ENCODE measurements at regions not wholly inside any gene's neighbourhood (a gene's known extent, or its start where the extent isn't known, plus 50 kb on each side); places are given as distances from the start of the nearest gene placed in this dataset.

- no peak overlapping the region for H3K4me3 ChIP-seq (ENCODE audit: low read depth, low read length)
- no peaks in the 10 kb centered on the region for H3K36me3 ChIP-seq (ENCODE audit: insufficient read depth, low read length)
- H3K79me2 ChIP-seq (ENCODE audit: control insufficient read depth, insufficient read depth, low read length, unreplicated experiment): no peaks in the 10 kb centered on the region
- no peak overlapping the region for H2AFZ ChIP-seq (ENCODE audit: low read length, unreplicated experiment)
- H3K27ac ChIP-seq (ENCODE audit: low read depth, low read length): no peak overlapping the region
- no peaks in the 10 kb centered on the region for H3K4me1 ChIP-seq (ENCODE audit: control insufficient read depth, insufficient read depth, low read length, unreplicated experiment)
- H3K27me3 ChIP-seq (ENCODE audit: insufficient read depth, low read length): no peaks in the 10 kb centered on the region
Measured at GRCh38 chr6:56388415-56388755, 141.0 kb upstream of the COL21A1 start.

- Histone ChIP-seq H3K27me3 (ENCODE audit: insufficient read depth, low read length) (no peaks in the 10 kb centered on the region), H3K4me1 (ENCODE audit: control insufficient read depth, insufficient read depth, low read length, unreplicated experiment) (no peaks in the 10 kb centered on the region), H3K27ac (ENCODE audit: low read depth, low read length) (no peak overlapping the region), H3K4me3 (ENCODE audit: low read depth, low read length) (no peak overlapping the region), H2AFZ (ENCODE audit: low read length, unreplicated experiment) (no peak overlapping the region), H3K79me2 (ENCODE audit: control insufficient read depth, insufficient read depth, low read length, unreplicated experiment) (no peaks in the 10 kb centered on the region), H3K36me3 (ENCODE audit: insufficient read depth, low read length) (no peaks in the 10 kb centered on the region)
Measured at GRCh38 chr6:56387621-56388414, 140.4 kb upstream of the COL21A1 start.

- no peaks in the 10 kb centered on the region for H3K36me3 ChIP-seq (ENCODE audit: insufficient read depth, low read length)
- no peaks in the 10 kb centered on the region for H3K4me1 ChIP-seq (ENCODE audit: control insufficient read depth, insufficient read depth, low read length, unreplicated experiment)
- H3K4me3 ChIP-seq (ENCODE audit: low read depth, low read length): no peak overlapping the region
- H3K27ac ChIP-seq (ENCODE audit: low read depth, low read length): no peak overlapping the region
- H2AFZ ChIP-seq (ENCODE audit: low read length, unreplicated experiment): no peak overlapping the region
- H3K27me3 ChIP-seq (ENCODE audit: insufficient read depth, low read length): no peaks in the 10 kb centered on the region
- H3K79me2 ChIP-seq (ENCODE audit: control insufficient read depth, insufficient read depth, low read length, unreplicated experiment): no peaks in the 10 kb centered on the region
Measured at GRCh38 chr6:56386717-56387116, 139.3 kb upstream of the COL21A1 start.

DNA sequence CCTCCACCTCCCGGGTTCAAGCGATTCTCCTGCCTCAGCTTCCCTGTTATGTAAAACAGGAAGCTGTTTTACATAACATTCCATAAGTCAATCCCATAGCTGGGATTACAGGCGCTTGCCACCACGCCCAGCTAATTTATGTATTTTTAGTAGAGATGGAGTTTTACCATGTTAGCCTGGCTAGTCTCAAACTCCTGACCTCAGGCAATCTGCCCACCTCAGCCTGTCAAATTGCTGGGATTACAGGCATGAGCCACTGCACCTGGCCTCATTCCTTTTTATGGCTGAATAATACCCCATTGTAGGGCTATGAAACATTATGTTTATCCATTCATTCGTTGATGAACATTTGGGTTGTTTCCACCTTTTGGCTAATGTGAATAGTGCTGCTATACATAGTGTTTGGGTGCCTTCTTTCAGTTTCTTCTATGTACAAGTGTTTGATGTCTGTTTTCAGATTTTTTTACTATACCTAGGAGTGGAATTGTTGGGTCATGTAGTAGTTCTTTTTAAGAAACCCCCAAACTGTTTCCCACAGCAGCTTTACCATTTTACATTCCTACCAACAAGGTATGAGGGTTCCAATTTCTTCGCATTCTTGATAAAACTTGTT is 138.7 kb upstream of the COL21A1 start:
- no peak overlapping the region for H2AFZ ChIP-seq (ENCODE audit: low read length, unreplicated experiment)
- no peaks in the 10 kb centered on the region for H3K79me2 ChIP-seq (ENCODE audit: control insufficient read depth, insufficient read depth, low read length, unreplicated experiment)
- no peaks in the 10 kb centered on the region for H3K4me1 ChIP-seq (ENCODE audit: control insufficient read depth, insufficient read depth, low read length, unreplicated experiment)
- no peak overlapping the region for H3K27ac ChIP-seq (ENCODE audit: low read depth, low read length)
- no peaks in the 10 kb centered on the region for H3K36me3 ChIP-seq (ENCODE audit: insufficient read depth, low read length)
- no peak overlapping the region for H3K4me3 ChIP-seq (ENCODE audit: low read depth, low read length)
- H3K27me3 ChIP-seq (ENCODE audit: insufficient read depth, low read length): no peaks in the 10 kb centered on the region

- Histone ChIP-seq H3K4me1 (ENCODE audit: control insufficient read depth, insufficient read depth, low read length, unreplicated experiment) (no peaks in the 10 kb centered on the region), H3K27me3 (ENCODE audit: insufficient read depth, low read length) (no peaks in the 10 kb centered on the region), H2AFZ (ENCODE audit: low read length, unreplicated experiment) (no peak overlapping the region), H3K36me3 (ENCODE audit: insufficient read depth, low read length) (no peaks in the 10 kb centered on the region), H3K4me3 (ENCODE audit: low read depth, low read length) (no peak overlapping the region), H3K27ac (ENCODE audit: low read depth, low read length) (no peak overlapping the region), H3K79me2 (ENCODE audit: control insufficient read depth, insufficient read depth, low read length, unreplicated experiment) (no peaks in the 10 kb centered on the region)
Measured at GRCh38 chr6:56383160-56383559, 135.8 kb upstream of the COL21A1 start.

DNA sequence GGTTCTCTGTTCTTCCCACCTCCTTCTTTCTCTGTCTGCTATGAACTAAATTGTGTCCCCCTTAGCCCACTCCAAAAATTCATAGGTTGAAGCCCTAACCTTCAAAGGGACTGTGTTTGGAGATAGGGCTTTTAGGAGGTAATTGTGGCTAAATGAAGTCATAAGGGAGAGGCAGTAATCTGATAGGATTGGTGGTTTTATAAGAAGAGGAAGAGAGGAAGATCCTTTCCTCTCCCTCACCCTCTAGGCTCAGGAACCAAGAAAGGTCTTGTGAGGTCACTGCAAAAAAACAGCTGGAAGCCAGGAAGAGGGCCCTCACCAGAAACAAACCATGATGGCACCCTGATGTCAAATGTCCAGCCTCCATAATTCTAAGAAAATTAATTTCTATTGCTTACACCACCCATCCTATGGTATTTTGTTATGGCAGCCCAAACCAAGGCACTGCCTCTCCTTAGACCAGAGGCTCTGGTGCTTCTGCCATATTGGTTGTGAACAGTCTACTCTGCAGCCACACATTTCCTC is 135.1 kb upstream of the COL21A1 start:
- Histone ChIP-seq H3K27me3 (ENCODE audit: insufficient read depth, low read length) (no peaks in the 10 kb centered on the region), H3K4me1 (ENCODE audit: control insufficient read depth, insufficient read depth, low read length, unreplicated experiment) (no peaks in the 10 kb centered on the region), H2AFZ (ENCODE audit: low read length, unreplicated experiment) (no peak overlapping the region), H3K79me2 (ENCODE audit: control insufficient read depth, insufficient read depth, low read length, unreplicated experiment) (no peaks in the 10 kb centered on the region), H3K36me3 (ENCODE audit: insufficient read depth, low read length) (no peaks in the 10 kb centered on the region), H3K4me3 (ENCODE audit: low read depth, low read length) (no peak overlapping the region), H3K27ac (ENCODE audit: low read depth, low read length) (no peak overlapping the region)

GRCh38 chr6:56381801-56382251 is 134.4 kb upstream of the COL21A1 start:
- Histone ChIP-seq H3K79me2 (ENCODE audit: control insufficient read depth, insufficient read depth, low read length, unreplicated experiment) (no peaks in the 10 kb centered on the region), H3K4me3 (ENCODE audit: low read depth, low read length) (no peak overlapping the region), H3K36me3 (ENCODE audit: insufficient read depth, low read length) (no peaks in the 10 kb centered on the region), H3K27ac (ENCODE audit: low read depth, low read length) (no peak overlapping the region), H2AFZ (ENCODE audit: low read length, unreplicated experiment) (no peak overlapping the region), H3K27me3 (ENCODE audit: insufficient read depth, low read length) (no peaks in the 10 kb centered on the region), H3K4me1 (ENCODE audit: control insufficient read depth, insufficient read depth, low read length, unreplicated experiment) (no peaks in the 10 kb centered on the region)

DNA sequence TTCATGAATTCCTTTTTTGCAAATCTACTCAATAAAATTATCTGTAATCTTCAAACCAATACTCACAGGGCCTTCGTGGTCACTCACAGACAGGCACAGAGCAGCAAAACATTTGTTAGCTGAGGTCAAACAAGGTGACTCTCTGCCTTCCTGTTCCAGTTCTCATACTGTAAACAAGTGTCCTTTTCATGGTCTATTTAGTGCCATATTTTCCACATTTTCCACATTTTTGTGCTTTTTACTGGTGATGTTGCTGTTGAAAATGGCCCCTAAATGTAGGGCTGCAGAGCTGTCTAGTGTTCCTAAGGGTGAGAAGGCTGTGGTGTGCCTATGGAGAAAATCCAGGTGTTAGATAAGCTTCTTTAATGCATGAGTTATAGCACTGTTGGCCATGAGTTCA is 133.1 kb upstream of the COL21A1 start:
- Histone ChIP-seq H3K4me3 (ENCODE audit: low read depth, low read length) (no peak overlapping the region), H3K36me3 (ENCODE audit: insufficient read depth, low read length) (no peaks in the 10 kb centered on the region), H3K27me3 (ENCODE audit: insufficient read depth, low read length) (no peaks in the 10 kb centered on the region), H3K79me2 (ENCODE audit: control insufficient read depth, insufficient read depth, low read length, unreplicated experiment) (no peaks in the 10 kb centered on the region), H2AFZ (ENCODE audit: low read length, unreplicated experiment) (no peak overlapping the region), H3K27ac (ENCODE audit: low read depth, low read length) (no peak overlapping the region), H3K4me1 (ENCODE audit: control insufficient read depth, insufficient read depth, low read length, unreplicated experiment) (no peaks in the 10 kb centered on the region)

DNA sequence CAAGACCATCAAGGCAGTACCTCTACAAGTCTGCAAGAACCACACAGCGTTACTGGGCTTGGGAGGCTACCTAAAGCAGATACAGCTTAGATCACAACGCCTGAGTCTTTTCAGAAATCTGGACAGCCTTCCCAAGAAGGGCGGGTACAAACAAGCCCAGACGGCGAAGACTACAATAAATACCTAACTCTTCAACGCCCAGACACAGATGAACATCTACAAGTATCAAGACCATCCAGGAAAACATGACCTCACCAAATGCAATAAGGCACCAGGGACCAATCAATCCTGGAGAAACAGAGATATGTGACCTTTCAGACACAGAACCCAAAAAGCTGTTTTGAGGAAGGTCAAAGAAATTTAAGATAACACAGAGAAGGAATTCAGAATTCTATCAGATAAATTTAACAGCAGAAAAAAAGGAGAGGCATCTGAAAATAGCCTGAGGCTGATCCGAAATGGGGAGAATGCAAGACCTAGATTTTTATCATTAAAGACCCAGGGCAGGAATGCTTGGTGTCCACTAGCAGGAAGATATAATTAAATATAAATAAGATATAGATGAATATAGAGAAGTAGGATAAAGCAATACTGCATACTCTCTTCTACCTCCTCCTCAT is 131.7 kb upstream of the COL21A1 start:
- Histone ChIP-seq H3K79me2 (ENCODE audit: control insufficient read depth, insufficient read depth, low read length, unreplicated experiment) (no peaks in the 10 kb centered on the region), H3K4me1 (ENCODE audit: control insufficient read depth, insufficient read depth, low read length, unreplicated experiment) (no peaks in the 10 kb centered on the region), H3K4me3 (ENCODE audit: low read depth, low read length) (no peak overlapping the region), H3K27me3 (ENCODE audit: insufficient read depth, low read length) (no peaks in the 10 kb centered on the region), H3K27ac (ENCODE audit: low read depth, low read length) (no peak overlapping the region), H3K36me3 (ENCODE audit: insufficient read depth, low read length) (no peaks in the 10 kb centered on the region), H2AFZ (ENCODE audit: low read length, unreplicated experiment) (no peak overlapping the region)

DNA sequence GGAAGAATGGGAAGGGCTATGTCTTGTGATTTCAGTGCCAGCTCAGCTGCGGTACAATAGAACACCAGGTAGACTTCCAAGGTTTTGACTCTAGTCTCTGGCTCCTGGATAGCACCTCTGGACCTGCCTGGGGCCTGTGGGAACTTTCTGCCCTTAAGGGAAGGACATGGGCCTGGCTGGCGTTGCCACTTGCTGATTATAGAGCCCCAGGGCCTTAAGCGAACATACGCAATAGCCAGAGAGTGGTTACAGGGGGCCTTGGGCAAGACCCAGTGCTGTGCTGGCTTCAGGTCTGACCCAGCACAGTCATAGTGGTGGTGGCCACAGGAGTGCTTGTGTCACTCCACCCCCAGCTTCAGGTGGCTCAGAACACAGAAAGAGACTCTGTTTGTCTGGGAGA is 131.1 kb upstream of the COL21A1 start:
- H3K4me3 ChIP-seq (ENCODE audit: low read depth, low read length): no peak overlapping the region
- no peaks in the 10 kb centered on the region for H3K79me2 ChIP-seq (ENCODE audit: control insufficient read depth, insufficient read depth, low read length, unreplicated experiment)
- H3K4me1 ChIP-seq (ENCODE audit: control insufficient read depth, insufficient read depth, low read length, unreplicated experiment): no peaks in the 10 kb centered on the region
- no peaks in the 10 kb centered on the region for H3K27me3 ChIP-seq (ENCODE audit: insufficient read depth, low read length)
- H2AFZ ChIP-seq (ENCODE audit: low read length, unreplicated experiment): no peak overlapping the region
- H3K36me3 ChIP-seq (ENCODE audit: insufficient read depth, low read length): no peaks in the 10 kb centered on the region
- H3K27ac ChIP-seq (ENCODE audit: low read depth, low read length): no peak overlapping the region

- Histone ChIP-seq H3K27ac (ENCODE audit: low read depth, low read length) (no peak overlapping the region), H3K4me3 (ENCODE audit: low read depth, low read length) (no peak overlapping the region), H3K36me3 (ENCODE audit: insufficient read depth, low read length) (no peaks in the 10 kb centered on the region), H2AFZ (ENCODE audit: low read length, unreplicated experiment) (no peak overlapping the region), H3K79me2 (ENCODE audit: control insufficient read depth, insufficient read depth, low read length, unreplicated experiment) (no peaks in the 10 kb centered on the region), H3K4me1 (ENCODE audit: control insufficient read depth, insufficient read depth, low read length, unreplicated experiment) (no peaks in the 10 kb centered on the region), H3K27me3 (ENCODE audit: insufficient read depth, low read length) (no peaks in the 10 kb centered on the region)
Measured at GRCh38 chr6:56377295-56377694, 129.9 kb upstream of the COL21A1 start.
